Tongue (tissue), 1 donor: ENCODE measurements at regions not wholly inside any gene's neighbourhood (a gene's known extent, or its start where the extent isn't known, plus 50 kb on each side); places are given as distances from the start of the nearest gene placed in this dataset.

ENCODE experiments used
- DNase-seq: peaks from one replicate; pipeline ENCODE4 v3.0.0-alpha.2; 2015

GRCh38 chr12:98294051-98294805 lies 221.2 kb upstream of the TMPO start:
- DNase-seq, result no peak

GRCh38 chr12:98295681-98296080 lies 219.7 kb upstream of the TMPO start:
- DNase-seq, result no peak

- DNase-seq, result peak; percentile 9
Observed at GRCh38 chr12:98296462-98297079, 218.8 kb upstream of the TMPO start.

- no peak for DNase-seq
Observed at GRCh38 chr12:98297538-98297937, 217.9 kb upstream of the TMPO start.

- DNase-seq, result no peak
Observed at GRCh38 chr12:98308141-98308540, 207.2 kb upstream of the TMPO start.

GRCh38 chr12:98317939-98318899 lies 197.2 kb upstream of the TMPO start:
- no peak for DNase-seq

GRCh38 chr12:98319716-98320425 lies 195.5 kb upstream of the TMPO start:
- no peak for DNase-seq

GRCh38 chr12:98325003-98325402 lies 190.4 kb upstream of the TMPO start:
- DNase-seq, result no peak

GRCh38 chr12:98328467-98328866 lies 186.9 kb upstream of the TMPO start:
- no peak for DNase-seq

GRCh38 chr12:98329589-98329988 lies 185.8 kb upstream of the TMPO start:
- no peak for DNase-seq

GRCh38 chr12:98332642-98333041 lies 182.7 kb upstream of the TMPO start:
- no peak for DNase-seq

GRCh38 chr12:98334768-98335167 lies 180.6 kb upstream of the TMPO start:
- no peak for DNase-seq

GRCh38 chr12:98341026-98341425 lies 174.4 kb upstream of the TMPO start:
- no peak for DNase-seq

GRCh38 chr12:98341732-98342131 lies 173.7 kb upstream of the TMPO start:
- no peak for DNase-seq

GRCh38 chr12:98343002-98343567 lies 172.3 kb upstream of the TMPO start:
- DNase-seq, result no peak

GRCh38 chr12:98344046-98344930 lies 171.1 kb upstream of the TMPO start:
- DNase-seq, result no peak

GRCh38 chr12:98345308-98345876 lies 170.0 kb upstream of the TMPO start:
- no peak for DNase-seq

- no peak for DNase-seq
Observed at GRCh38 chr12:98351089-98351488, 164.3 kb upstream of the TMPO start.

- no peak for DNase-seq
Observed at GRCh38 chr12:98351784-98352183, 163.6 kb upstream of the TMPO start.

GRCh38 chr12:98352218-98352811 lies 163.1 kb upstream of the TMPO start:
- DNase-seq, result no peak
